ENCODE measurements at regions not wholly inside any gene's neighbourhood (a gene's known extent, or its start where the extent isn't known, plus 50 kb on each side); places are given as distances from the start of the nearest gene placed in this dataset.
"Not testable (repeated sequence)": the region's sequence is repeated elsewhere in the genome, so short reads cannot be mapped to it uniquely, and the experiment has no call there.

- no peak for DNase-seq
Observed at GRCh38 chr12:59517522-59517921, 78.3 kb upstream of the SLC16A7 start.

GRCh38 chr12:59500915-59501314 is 94.9 kb upstream of the SLC16A7 start:
- peak; percentile 83 for DNase-seq

GRCh38 chr12:59500335-59500734 is 95.5 kb upstream of the SLC16A7 start:
- no peak for DNase-seq

- DNase-seq, result no peak
Observed at GRCh38 chr12:59499774-59500173, 96.1 kb upstream of the SLC16A7 start.

- DNase-seq, result no peak
Observed at GRCh38 chr12:59494617-59495016, 101.2 kb upstream of the SLC16A7 start.

GRCh38 chr12:59491877-59492276 is 104.0 kb upstream of the SLC16A7 start:
- DNase-seq, result no peak

GRCh38 chr12:59486827-59487226 is 109.0 kb upstream of the SLC16A7 start:
- peak; percentile 81 for DNase-seq

- DNase-seq, result no peak
Observed at GRCh38 chr12:59484575-59484974, 111.3 kb upstream of the SLC16A7 start.

- not testable (repeated sequence) for DNase-seq
Observed at GRCh38 chr12:59474236-59474635, 121.6 kb upstream of the SLC16A7 start.

- DNase-seq, result no peak
Observed at GRCh38 chr12:59472273-59472672, 123.6 kb upstream of the SLC16A7 start.

GRCh38 chr12:59459966-59460660 is 135.7 kb upstream of the SLC16A7 start:
- DNase-seq, result peak; percentile 71

- no peak for DNase-seq
Observed at GRCh38 chr12:59453475-59453874, 142.4 kb upstream of the SLC16A7 start.

GRCh38 chr12:59452746-59453145 is 143.1 kb upstream of the SLC16A7 start:
- DNase-seq, result peak; percentile 54

- DNase-seq, result peak; percentile 66
Observed at GRCh38 chr12:59452259-59452658, 143.6 kb upstream of the SLC16A7 start.

GRCh38 chr12:59446116-59446515 is 149.7 kb upstream of the SLC16A7 start:
- no peak for DNase-seq

- peak; percentile 7 for DNase-seq
Observed at GRCh38 chr12:59444932-59445331, 150.9 kb upstream of the SLC16A7 start.

GRCh38 chr12:59432057-59432456 is 163.8 kb upstream of the SLC16A7 start:
- DNase-seq, result peak; percentile 58

GRCh38 chr12:59431266-59431665 is 164.6 kb upstream of the SLC16A7 start:
- peak; percentile 18 for DNase-seq

- no peak for DNase-seq
Observed at GRCh38 chr12:59429766-59430165, 166.1 kb upstream of the SLC16A7 start.

- no peak for DNase-seq
Observed at GRCh38 chr12:59425798-59426197, 170.0 kb upstream of the SLC16A7 start.

GRCh38 chr12:59424666-59425065 is 171.2 kb upstream of the SLC16A7 start:
- not testable (repeated sequence) for DNase-seq

- DNase-seq, result no peak
Observed at GRCh38 chr12:59414051-59414450, 181.8 kb upstream of the SLC16A7 start.

GRCh38 chr12:59408431-59408830 is 187.4 kb upstream of the SLC16A7 start:
- no peak for DNase-seq

- DNase-seq, result peak; percentile 29
Observed at GRCh38 chr12:59407799-59408198, 188.0 kb upstream of the SLC16A7 start.

GRCh38 chr12:59405992-59406391 is 189.8 kb upstream of the SLC16A7 start:
- DNase-seq, result no peak
